WERI-Rb-1 (cell line): ENCODE measurements at regions not wholly inside any gene's neighbourhood (a gene's known extent, or its start where the extent isn't known, plus 50 kb on each side); places are given as distances from the start of the nearest gene placed in this dataset.

ENCODE experiments used
- DNase-seq: peaks from one replicate; pipeline ENCODE4 v3.0.0-alpha.2; 2020
- H3K27ac ChIP-seq: fragments of 250-450 bp; sonication (Bioruptor Pico); 2 replicates; pipeline ENCODE4 v1.5.1; 2020; ENCODE audit warnings: mild to moderate bottlenecking, moderate library complexity
- H3K27me3 ChIP-seq: fragments of 250-450 bp; sonication (Bioruptor Pico); 2 replicates; pipeline ENCODE4 v1.5.1; 2021; ENCODE audit warnings: mild to moderate bottlenecking, low read depth, moderate library complexity; ENCODE audit not compliant: insufficient read depth, severe bottlenecking
- H3K36me3 ChIP-seq: fragments of 250-450 bp; sonication (Bioruptor Pico); 2 replicates; pipeline ENCODE4 v1.5.1; 2020; ENCODE audit warnings: mild to moderate bottlenecking, moderate library complexity
- H3K4me3 ChIP-seq: 2 replicates; pipeline ENCODE4 v1.5.1; 2011; ENCODE audit warnings: low read depth, mild to moderate bottlenecking, control low read depth, low read length
- H3K9me3 ChIP-seq: fragments of 250-450 bp; sonication (Bioruptor Pico); 2 replicates; pipeline ENCODE4 v1.5.1; 2021; ENCODE audit warnings: mild to moderate bottlenecking, moderate library complexity; ENCODE audit not compliant: severe bottlenecking
- TF ChIP-seq, protein P1 (sequence below): IDR thresholded peaks from 2 replicates; pipeline ENCODE4 v1.5.1; 2011; ENCODE audit warnings: low read depth, mild to moderate bottlenecking, control low read depth, inconsistent platforms, low read length

DNA sequence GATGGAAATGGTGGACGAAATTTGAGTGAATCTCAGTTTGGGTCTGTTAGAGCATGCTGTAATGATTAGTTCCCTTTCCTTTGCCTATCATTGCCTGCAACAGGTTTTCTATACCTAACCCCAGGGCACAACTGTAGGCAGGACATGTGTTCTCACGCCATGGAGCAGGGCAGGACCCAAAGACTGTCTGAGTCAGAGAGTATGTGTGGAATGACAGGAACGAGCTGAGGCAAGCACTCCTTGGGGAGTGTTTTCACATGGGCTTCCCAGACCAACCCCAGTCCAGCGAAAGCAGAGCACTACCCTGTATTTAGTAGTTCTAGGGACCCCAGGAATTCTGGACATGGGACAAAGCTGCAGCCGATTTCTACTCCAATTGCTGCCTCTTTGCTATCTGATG, 234.2 kb downstream of the HACE1 start:
- H3K36me3 ChIP-seq, result no peaks in the 10 kb centered on the region
- H3K9me3 ChIP-seq, result no peaks in the 10 kb centered on the region
- H3K4me3 ChIP-seq, result no peak overlapping the region
- H3K27ac ChIP-seq, result no peak overlapping the region
- no peaks in the 10 kb centered on the region for H3K27me3 ChIP-seq
- DNase-seq, result no peak
- TF ChIP-seq, protein P1, sequence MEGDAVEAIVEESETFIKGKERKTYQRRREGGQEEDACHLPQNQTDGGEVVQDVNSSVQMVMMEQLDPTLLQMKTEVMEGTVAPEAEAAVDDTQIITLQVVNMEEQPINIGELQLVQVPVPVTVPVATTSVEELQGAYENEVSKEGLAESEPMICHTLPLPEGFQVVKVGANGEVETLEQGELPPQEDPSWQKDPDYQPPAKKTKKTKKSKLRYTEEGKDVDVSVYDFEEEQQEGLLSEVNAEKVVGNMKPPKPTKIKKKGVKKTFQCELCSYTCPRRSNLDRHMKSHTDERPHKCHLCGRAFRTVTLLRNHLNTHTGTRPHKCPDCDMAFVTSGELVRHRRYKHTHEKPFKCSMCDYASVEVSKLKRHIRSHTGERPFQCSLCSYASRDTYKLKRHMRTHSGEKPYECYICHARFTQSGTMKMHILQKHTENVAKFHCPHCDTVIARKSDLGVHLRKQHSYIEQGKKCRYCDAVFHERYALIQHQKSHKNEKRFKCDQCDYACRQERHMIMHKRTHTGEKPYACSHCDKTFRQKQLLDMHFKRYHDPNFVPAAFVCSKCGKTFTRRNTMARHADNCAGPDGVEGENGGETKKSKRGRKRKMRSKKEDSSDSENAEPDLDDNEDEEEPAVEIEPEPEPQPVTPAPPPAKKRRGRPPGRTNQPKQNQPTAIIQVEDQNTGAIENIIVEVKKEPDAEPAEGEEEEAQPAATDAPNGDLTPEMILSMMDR, result no peak

GRCh38 chr6:104623052-104623690, 236.5 kb downstream of the HACE1 start:
- no peaks in the 10 kb centered on the region for H3K9me3 ChIP-seq
- no peak overlapping the region for H3K27ac ChIP-seq
- DNase-seq, result no peak
- no peaks in the 10 kb centered on the region for H3K36me3 ChIP-seq
- TF ChIP-seq, protein P1, result no peak
- no peaks in the 10 kb centered on the region for H3K27me3 ChIP-seq
- no peak overlapping the region for H3K4me3 ChIP-seq

- Histone ChIP-seq H3K27ac (no peak overlapping the region), H3K36me3 (no peaks in the 10 kb centered on the region), H3K9me3 (no peaks in the 10 kb centered on the region), H3K4me3 (no peak overlapping the region), H3K27me3 (no peaks in the 10 kb centered on the region)
- DNase-seq, result no peak
- TF ChIP-seq, protein P1, result no peak
Observed at GRCh38 chr6:104621396-104621795, 238.3 kb downstream of the HACE1 start.

- Histone ChIP-seq H3K36me3 (no peaks in the 10 kb centered on the region), H3K4me3 (no peak overlapping the region), H3K27me3 (no peaks in the 10 kb centered on the region), H3K27ac (no peak overlapping the region), H3K9me3 (no peaks in the 10 kb centered on the region)
- DNase-seq, result no peak
- TF ChIP-seq, protein P1, result no peak
Observed at GRCh38 chr6:104617591-104617990, 242.1 kb downstream of the HACE1 start.

GRCh38 chr6:104614394-104614793, 245.3 kb downstream of the HACE1 start:
- H3K36me3 ChIP-seq, result no peaks in the 10 kb centered on the region
- H3K27me3 ChIP-seq, result no peaks in the 10 kb centered on the region
- DNase-seq, result no peak
- H3K4me3 ChIP-seq, result no peak overlapping the region
- no peaks in the 10 kb centered on the region for H3K9me3 ChIP-seq
- H3K27ac ChIP-seq, result no peak overlapping the region
- TF ChIP-seq, protein P1, result no peak

DNA sequence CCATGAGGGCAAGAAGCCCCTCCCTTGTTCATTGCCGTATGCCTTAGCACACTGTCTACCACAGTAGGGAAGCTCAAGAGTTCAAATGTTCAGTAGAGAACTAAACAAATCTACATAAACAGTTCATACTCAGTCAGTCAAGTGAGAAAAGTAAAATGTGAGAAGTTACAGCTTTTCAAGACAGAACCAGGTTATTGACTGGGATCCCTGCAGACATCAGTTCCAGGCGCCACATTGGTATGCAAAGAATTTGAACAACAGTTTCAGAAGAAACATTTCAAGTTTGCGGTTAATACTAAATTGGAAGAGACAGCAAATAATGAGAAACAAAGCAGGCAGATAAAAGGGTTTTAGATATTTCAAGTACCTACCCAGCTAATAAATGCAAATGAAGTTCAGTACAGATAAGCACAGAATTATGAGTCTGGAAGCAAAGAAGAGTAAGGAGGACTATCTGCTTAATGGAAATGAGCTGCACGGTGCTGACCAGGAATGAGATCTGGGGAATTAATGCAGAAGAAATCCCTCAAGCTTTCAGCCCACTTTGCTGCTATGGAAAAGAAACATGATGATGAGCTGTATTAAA, 246.2 kb downstream of the HACE1 start:
- no peaks in the 10 kb centered on the region for H3K36me3 ChIP-seq
- H3K27me3 ChIP-seq, result no peaks in the 10 kb centered on the region
- H3K4me3 ChIP-seq, result no peak overlapping the region
- TF ChIP-seq, protein P1, result no peak
- no peak for DNase-seq
- no peaks in the 10 kb centered on the region for H3K9me3 ChIP-seq
- H3K27ac ChIP-seq, result no peak overlapping the region
